ENCODE measurements at regions not wholly inside any gene's neighbourhood (a gene's known extent, or its start where the extent isn't known, plus 50 kb on each side); places are given as distances from the start of the nearest gene placed in this dataset.

GRCh38 chr13:105936816-105937215 is 598.6 kb downstream of the EFNB2 start:
- H3K27ac ChIP-seq (ENCODE audit: low read length): no peak overlapping the region
- intact Hi-C loops (cut with micrococcal nuclease): no loop called here
- TF ChIP-seq EZH2 (IDR thresholded peaks at IDR 0.05; ENCODE audit: low read length, unreplicated experiment): no peak
- TF ChIP-seq, protein P1, sequence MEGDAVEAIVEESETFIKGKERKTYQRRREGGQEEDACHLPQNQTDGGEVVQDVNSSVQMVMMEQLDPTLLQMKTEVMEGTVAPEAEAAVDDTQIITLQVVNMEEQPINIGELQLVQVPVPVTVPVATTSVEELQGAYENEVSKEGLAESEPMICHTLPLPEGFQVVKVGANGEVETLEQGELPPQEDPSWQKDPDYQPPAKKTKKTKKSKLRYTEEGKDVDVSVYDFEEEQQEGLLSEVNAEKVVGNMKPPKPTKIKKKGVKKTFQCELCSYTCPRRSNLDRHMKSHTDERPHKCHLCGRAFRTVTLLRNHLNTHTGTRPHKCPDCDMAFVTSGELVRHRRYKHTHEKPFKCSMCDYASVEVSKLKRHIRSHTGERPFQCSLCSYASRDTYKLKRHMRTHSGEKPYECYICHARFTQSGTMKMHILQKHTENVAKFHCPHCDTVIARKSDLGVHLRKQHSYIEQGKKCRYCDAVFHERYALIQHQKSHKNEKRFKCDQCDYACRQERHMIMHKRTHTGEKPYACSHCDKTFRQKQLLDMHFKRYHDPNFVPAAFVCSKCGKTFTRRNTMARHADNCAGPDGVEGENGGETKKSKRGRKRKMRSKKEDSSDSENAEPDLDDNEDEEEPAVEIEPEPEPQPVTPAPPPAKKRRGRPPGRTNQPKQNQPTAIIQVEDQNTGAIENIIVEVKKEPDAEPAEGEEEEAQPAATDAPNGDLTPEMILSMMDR (conservative IDR thresholded peaks at IDR 0.05; ENCODE audit: low read depth, low read length): no peak
- no peak for TF ChIP-seq EZH2phosphoT487 (IDR thresholded peaks at IDR 0.05; ENCODE audit: borderline replicate concordance, low read length)
- H3K9ac ChIP-seq (ENCODE audit: low read length): no peak overlapping the region
- no peaks in the 10 kb centered on the region for H3F3A ChIP-seq (ENCODE audit: low read length, unreplicated experiment)
- H3K4me1 ChIP-seq (ENCODE audit: insufficient read depth, low read length): 0 out of 2 replicates have a peak, but pooled peaks cover 4% of the 10 kb centered on the region
- ChIA-PET POLR2A (ENCODE audit: unreplicated experiment) (no interaction called here), CTCF (no interaction called here)
- no peaks in the 10 kb centered on the region for H3K27me3 ChIP-seq (ENCODE audit: low read length)
- no peaks in the 10 kb centered on the region for H3K79me2 ChIP-seq (ENCODE audit: low read length)
- BruUV-seq (replicated peaks): no TSS peak
- H2AFZ ChIP-seq (ENCODE audit: low read length): no peak overlapping the region
- H3K36me3 ChIP-seq (ENCODE audit: low read depth, low read length): no peaks in the 10 kb centered on the region
- no peaks in the 10 kb centered on the region for H3K9me2 ChIP-seq (replicated peaks; ENCODE audit: low read length)
- no peaks in the 10 kb centered on the region for H3K9me3 ChIP-seq (ENCODE audit: low read length)
- H3K4me2 ChIP-seq (ENCODE audit: low read length): no peak overlapping the region
- H3K4me3 ChIP-seq (ENCODE audit: low read length): no peak overlapping the region
- ATAC-seq (no peak), DNase-seq (no peak)
- no peaks in the 10 kb centered on the region for H4K20me1 ChIP-seq (ENCODE audit: low read length)

DNA sequence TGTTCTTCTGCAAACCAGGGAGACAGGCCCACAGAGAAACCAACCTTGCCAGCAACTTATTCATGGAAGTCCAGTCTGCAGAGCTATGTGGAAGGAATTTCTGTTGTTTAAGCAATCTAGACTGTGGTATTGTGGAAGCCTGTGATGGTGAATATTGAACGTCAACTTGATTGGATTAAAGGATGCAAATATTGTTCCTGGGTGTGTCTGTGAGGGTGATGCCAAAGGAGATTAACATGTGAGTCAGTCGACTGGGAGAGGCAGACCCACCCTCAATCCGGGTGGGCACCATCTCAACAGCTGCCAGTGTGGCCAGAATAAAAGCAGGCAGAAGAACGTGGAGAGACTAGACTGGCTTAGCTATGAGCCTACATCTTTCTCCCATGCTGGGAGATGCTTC is 606.0 kb downstream of the EFNB2 start:
- CTCF ChIA-PET: no interaction called here

DNA sequence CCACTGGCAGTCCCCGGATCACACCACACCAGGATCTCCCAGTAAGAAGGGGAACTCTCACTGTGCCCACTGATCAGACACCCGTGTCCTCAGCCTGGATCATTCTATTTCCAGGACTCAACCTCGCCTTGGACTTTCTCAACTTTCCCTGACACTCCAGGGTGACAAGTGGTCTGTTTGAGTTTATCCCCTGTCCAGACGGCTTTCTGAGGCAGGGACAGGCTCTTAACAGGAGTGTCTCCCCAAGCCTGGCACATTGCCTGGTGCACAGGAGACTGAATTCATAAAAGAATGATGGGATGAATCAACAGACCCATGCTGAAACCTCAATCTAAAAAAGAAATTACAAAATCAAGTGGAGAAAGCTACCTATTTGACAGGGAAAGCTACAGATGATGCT is 606.6 kb downstream of the EFNB2 start:
- ChIA-PET POLR2A (ENCODE audit: unreplicated experiment) (no interaction called here), CTCF (no interaction called here)
- DNase-seq (no peak), ATAC-seq (no peak)
- no peaks in the 10 kb centered on the region for H3K9me3 ChIP-seq (ENCODE audit: low read length)
- H3K4me3 ChIP-seq (ENCODE audit: low read length): no peak overlapping the region
- TF ChIP-seq EZH2 (IDR thresholded peaks at IDR 0.05; ENCODE audit: low read length, unreplicated experiment) (no peak), EZH2phosphoT487 (IDR thresholded peaks at IDR 0.05; ENCODE audit: borderline replicate concordance, low read length) (no peak)
- TF ChIP-seq, protein P1 (conservative IDR thresholded peaks at IDR 0.05; ENCODE audit: low read depth, low read length): no peak
- H4K20me1 ChIP-seq (ENCODE audit: low read length): no peaks in the 10 kb centered on the region
- H3K27ac ChIP-seq (ENCODE audit: low read length): no peak overlapping the region
- no peak overlapping the region for H3K4me2 ChIP-seq (ENCODE audit: low read length)
- H2AFZ ChIP-seq (ENCODE audit: low read length): no peak overlapping the region
- peaks cover 14% of the 10 kb centered on the region; the same call in 1 of the 2 replicates for H3K4me1 ChIP-seq (ENCODE audit: insufficient read depth, low read length)
- intact Hi-C loops (cut with micrococcal nuclease): loop anchor here (10.0 kb wide), 1 partner anchor 106 kb away; no protein-coding TSS in a partner anchor
- H3K27me3 ChIP-seq (ENCODE audit: low read length): no peaks in the 10 kb centered on the region
- no peaks in the 10 kb centered on the region for H3K36me3 ChIP-seq (ENCODE audit: low read depth, low read length)
- no peaks in the 10 kb centered on the region for H3K79me2 ChIP-seq (ENCODE audit: low read length)
- H3F3A ChIP-seq (ENCODE audit: low read length, unreplicated experiment): no peaks in the 10 kb centered on the region
- no peaks in the 10 kb centered on the region for H3K9me2 ChIP-seq (replicated peaks; ENCODE audit: low read length)
- H3K9ac ChIP-seq (ENCODE audit: low read length): no peak overlapping the region
- no TSS peak for BruUV-seq (replicated peaks)

More for the DNA sequence above, 606.0 kb downstream of the EFNB2 start:
- no TSS peak for BruUV-seq (replicated peaks)
- no peak for DNase-seq
- Histone ChIP-seq H3K4me2 (ENCODE audit: low read length) (no peak overlapping the region), H3K79me2 (ENCODE audit: low read length) (no peaks in the 10 kb centered on the region), H3K9me3 (ENCODE audit: low read length) (no peaks in the 10 kb centered on the region), H3K9ac (ENCODE audit: low read length) (no peak overlapping the region), H3K36me3 (ENCODE audit: low read depth, low read length) (no peaks in the 10 kb centered on the region), H3K4me3 (ENCODE audit: low read length) (no peak overlapping the region), H3F3A (ENCODE audit: low read length, unreplicated experiment) (no peaks in the 10 kb centered on the region), H3K27me3 (ENCODE audit: low read length) (no peaks in the 10 kb centered on the region), H3K4me1 (ENCODE audit: insufficient read depth, low read length) (peaks cover 14% of the 10 kb centered on the region; the same call in 1 of the 2 replicates), H3K9me2 (replicated peaks; ENCODE audit: low read length) (no peaks in the 10 kb centered on the region), H3K27ac (ENCODE audit: low read length) (no peak overlapping the region), H2AFZ (ENCODE audit: low read length) (no peak overlapping the region), H4K20me1 (ENCODE audit: low read length) (no peaks in the 10 kb centered on the region)
- POLR2A ChIA-PET (ENCODE audit: unreplicated experiment): no interaction called here
- no peak for ATAC-seq
- no peak for TF ChIP-seq EZH2 (IDR thresholded peaks at IDR 0.05; ENCODE audit: low read length, unreplicated experiment)
- TF ChIP-seq, protein P1 (conservative IDR thresholded peaks at IDR 0.05; ENCODE audit: low read depth, low read length): no peak
- TF ChIP-seq EZH2phosphoT487 (IDR thresholded peaks at IDR 0.05; ENCODE audit: borderline replicate concordance, low read length): no peak
- intact Hi-C loops (cut with micrococcal nuclease): loop anchor here (10.0 kb wide), 1 partner anchor 105 kb away; no protein-coding TSS in a partner anchor
